H9 (cell line): ENCODE measurements at regions not wholly inside any gene's neighbourhood (a gene's known extent, or its start where the extent isn't known, plus 50 kb on each side); places are given as distances from the start of the nearest gene placed in this dataset.

Experiments
- DNase-seq: peaks from one replicate; pipeline ENCODE4 v3.0.0-alpha.2; 2017
- H2AFZ ChIP-seq: one replicate; pipeline ENCODE4 v1.6.1; 2013; ENCODE audit warnings: mild to moderate bottlenecking, low read length, control low read depth, moderate library complexity
- H2AK5ac ChIP-seq: 2 replicates; pipeline ENCODE4 v1.6.1; 2013; ENCODE audit warnings: low read length, control low read depth, mixed read lengths; ENCODE audit not compliant: insufficient read length
- H2BK120ac ChIP-seq: one replicate; pipeline ENCODE4 v1.6.1; 2013; ENCODE audit warnings: low read depth, mild to moderate bottlenecking, low read length, control low read depth, inconsistent platforms; ENCODE audit not compliant: poor library complexity, severe bottlenecking
- H2BK12ac ChIP-seq: 2 replicates; pipeline ENCODE4 v1.6.1; 2013; ENCODE audit warnings: low read length, control low read depth, mixed read lengths, low read depth; ENCODE audit not compliant: insufficient read length
- H2BK15ac ChIP-seq: 2 replicates; pipeline ENCODE4 v1.6.1; 2013; ENCODE audit warnings: low read depth, low read length, control low read depth
- H2BK20ac ChIP-seq: one replicate; pipeline ENCODE4 v1.6.1; 2013; ENCODE audit warnings: low read depth, mild to moderate bottlenecking, low read length, control low read depth, inconsistent platforms; ENCODE audit not compliant: poor library complexity, severe bottlenecking
- H2BK5ac ChIP-seq: 2 replicates; pipeline ENCODE4 v1.6.1; 2013; ENCODE audit warnings: low read length, control low read depth, mixed read lengths; ENCODE audit not compliant: insufficient read length
- H3K14ac ChIP-seq: 2 replicates; pipeline ENCODE4 v1.6.1; 2013; ENCODE audit warnings: low read length, control low read depth; ENCODE audit not compliant: insufficient read depth
- H3K18ac ChIP-seq: 2 replicates; pipeline ENCODE4 v1.6.1; 2013; ENCODE audit warnings: low read depth, mild to moderate bottlenecking, mixed read lengths, low read length, control low read depth; ENCODE audit not compliant: insufficient read length
- H3K23ac ChIP-seq: 2 replicates; pipeline ENCODE4 v1.6.1; 2013; ENCODE audit warnings: low read length, control low read depth, mixed read lengths, low read depth; ENCODE audit not compliant: insufficient read length
- H3K23me2 ChIP-seq: 2 replicates; pipeline ENCODE4 v1.6.1; 2013; ENCODE audit warnings: low read depth, mild to moderate bottlenecking, mixed read lengths, low read length, control low read depth; ENCODE audit not compliant: insufficient read length, poor library complexity, severe bottlenecking
- H3K27ac ChIP-seq: 2 replicates; pipeline ENCODE4 v1.5.1; 2013; ENCODE audit warnings: low read length, control low read depth, mixed read lengths, low read depth; ENCODE audit not compliant: insufficient read length
- H3K27me3 ChIP-seq: 2 replicates; pipeline ENCODE4 v1.6.1; 2013; ENCODE audit warnings: low read length, control low read depth, inconsistent platforms; ENCODE audit not compliant: insufficient read depth
- H3K4ac ChIP-seq: 2 replicates; pipeline ENCODE4 v1.6.1; 2013; ENCODE audit warnings: low read depth, mild to moderate bottlenecking, control low read depth, inconsistent platforms, low read length, moderate library complexity
- H3K4me1 ChIP-seq: 2 replicates; pipeline ENCODE4 v1.6.1; 2013; ENCODE audit warnings: low read length, control low read depth, inconsistent platforms; ENCODE audit not compliant: insufficient read depth
- H3K4me2 ChIP-seq: 2 replicates; pipeline ENCODE4 v1.6.1; 2013; ENCODE audit warnings: low read length, control low read depth, mixed read lengths; ENCODE audit not compliant: insufficient read length, insufficient read depth
- H3K56ac ChIP-seq: 2 replicates; pipeline ENCODE4 v1.6.1; 2013; ENCODE audit warnings: low read depth, mild to moderate bottlenecking, mixed read lengths, low read length, control low read depth; ENCODE audit not compliant: insufficient read length
- H3K79me1 ChIP-seq: 2 replicates; pipeline ENCODE4 v1.6.1; 2013; ENCODE audit warnings: low read depth, mild to moderate bottlenecking, moderate library complexity, low read length, control low read depth, inconsistent platforms; ENCODE audit not compliant: insufficient read depth, poor library complexity, severe bottlenecking
- H3K79me2 ChIP-seq: 2 replicates; pipeline ENCODE4 v1.6.1; 2013; ENCODE audit warnings: low read length, control low read depth, inconsistent platforms; ENCODE audit not compliant: insufficient read depth
- H3K9ac ChIP-seq: 2 replicates; pipeline ENCODE4 v1.6.1; 2013; ENCODE audit warnings: low read length, control low read depth, mixed read lengths; ENCODE audit not compliant: insufficient read length; ENCODE audit errors: extremely low read depth
- H3K9me3 ChIP-seq: one replicate; pipeline ENCODE4 v1.6.1; 2013; ENCODE audit warnings: low read depth, low read length, inconsistent platforms; ENCODE audit not compliant: control insufficient read depth
- H3T11ph ChIP-seq: one replicate; pipeline ENCODE4 v1.6.1; 2013; ENCODE audit warnings: mild to moderate bottlenecking, low read length, control low read depth, inconsistent platforms
- H4K20me1 ChIP-seq: one replicate; pipeline ENCODE4 v1.6.1; 2013; ENCODE audit not compliant: control insufficient read depth, insufficient read length, insufficient read depth
- H4K5ac ChIP-seq: 2 replicates; pipeline ENCODE4 v1.6.1; 2013; ENCODE audit warnings: low read depth, mild to moderate bottlenecking, mixed read lengths, low read length, control low read depth; ENCODE audit not compliant: insufficient read length
- H4K8ac ChIP-seq: replicated peaks from 2 replicates; pipeline ENCODE4 v1.6.1; 2013; ENCODE audit warnings: low read length, control low read depth, mixed read lengths, low read depth; ENCODE audit not compliant: insufficient read length
- H4K91ac ChIP-seq: 2 replicates; pipeline ENCODE4 v1.6.1; 2013; ENCODE audit warnings: low read depth, mild to moderate bottlenecking, moderate library complexity, mixed read lengths, low read length, control low read depth; ENCODE audit not compliant: insufficient read length
- H3K27ac Mint-ChIP-seq, 3 experiments: 2 replicates in 2 of 3; 3 replicates in 1 of 3; pipeline ENCODE4 v1.8.0; 2020 to 2021; ENCODE audit warnings: mixed read lengths in 3 of 3, mild to moderate bottlenecking in 1 of 3, moderate library complexity in 1 of 3
- H3K27me3 Mint-ChIP-seq: 2 replicates; pipeline ENCODE4 v1.8.0; 2021; ENCODE audit warnings: low read depth, mild to moderate bottlenecking, moderate library complexity, mixed read lengths
- H3K36me3 Mint-ChIP-seq, 3 experiments: 2 replicates in 2 of 3; 3 replicates in 1 of 3; pipeline ENCODE4 v1.8.0; 2020 to 2021; ENCODE audit warnings: low read depth in 3 of 3, mixed read lengths in 3 of 3; ENCODE audit not compliant: insufficient read depth in 1 of 3
- H3K4me1 Mint-ChIP-seq, 2 experiments: 2 replicates each; pipeline ENCODE4 v1.8.0; 2020; ENCODE audit warnings: mixed read lengths in 2 of 2
- H3K4me3 Mint-ChIP-seq, 2 experiments: 2 replicates in 1 of 2; 3 replicates in 1 of 2; pipeline ENCODE4 v1.8.0; 2020 to 2021; ENCODE audit warnings: mild to moderate bottlenecking in 2 of 2, mixed read lengths in 2 of 2, moderate library complexity in 1 of 2
- H3K9me3 Mint-ChIP-seq, 2 experiments: 2 replicates in 1 of 2; 3 replicates in 1 of 2; pipeline ENCODE4 v1.8.0; 2020; ENCODE audit warnings: mild to moderate bottlenecking in 2 of 2, mixed read lengths in 2 of 2, moderate library complexity in 1 of 2
- WGBS: extraction: QIAGEN DNeasy Blood & Tissue Kit; methylation state at CpG from one replicate; pipeline ENCODE4 v1.1.7; 2013; ENCODE audit warnings: missing lambda C conversion rate, low lambda C conversion rate, mixed read lengths; ENCODE audit not compliant: insufficient read length; ENCODE audit errors: extremely low coverage; 5-methylcytosine and 5-hydroxymethylcytosine counted together
- TF ChIP-seq, protein P1 (sequence below): fragments of 200-600 bp; sonication (generic); conservative IDR thresholded peaks from 3 replicates; pipeline ENCODE4 v1.8.0; 2021; ENCODE audit warnings: antibody characterized with exemption, mild to moderate bottlenecking

DNA sequence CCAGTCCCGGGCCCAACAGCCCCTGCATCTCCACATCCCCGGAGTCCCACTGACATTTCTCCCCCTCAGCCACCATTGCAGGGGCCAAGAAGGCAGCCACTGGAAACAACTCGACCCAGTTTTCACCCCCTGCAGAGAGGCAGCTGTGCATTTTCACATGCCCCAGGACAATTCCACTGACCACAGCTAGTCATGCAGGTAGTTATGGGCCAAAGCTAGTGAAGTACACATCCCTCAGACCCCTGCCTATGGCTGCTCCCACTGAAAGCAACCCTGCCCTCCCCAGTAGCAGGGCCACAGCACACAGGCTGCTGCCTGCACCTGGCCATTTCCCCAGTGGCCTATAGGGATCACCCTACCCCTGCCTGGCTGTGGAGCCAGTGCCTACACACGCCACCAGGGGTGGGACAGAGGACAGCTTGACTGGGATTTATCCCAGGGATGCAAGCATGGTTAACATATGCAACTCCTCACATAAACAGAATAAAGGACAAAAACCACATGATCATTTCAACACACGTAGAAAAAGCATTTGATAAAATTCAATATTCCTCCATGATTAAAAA lies 154.0 kb downstream of the NDUFA12 start:
- H3K23me2 ChIP-seq, result no peaks in the 10 kb centered on the region
- no CpG with 5 or more reads among the region's 5 CpGs for WGBS
- H4K20me1 ChIP-seq, result no peaks in the 10 kb centered on the region
- no peak overlapping the region for H3K4ac ChIP-seq
- no peaks in the 10 kb centered on the region for H3K9me3 Mint-ChIP-seq
- H3K27me3 ChIP-seq, result no peaks in the 10 kb centered on the region
- H3K56ac ChIP-seq, result no peak overlapping the region
- no peaks in the 10 kb centered on the region for H3K79me1 ChIP-seq
- H3K4me2 ChIP-seq, result no peak overlapping the region
- H4K8ac ChIP-seq, result no peak overlapping the region
- H2BK15ac ChIP-seq, result no peak overlapping the region
- H3K27me3 Mint-ChIP-seq, result no peaks in the 10 kb centered on the region
- H3K4me1 Mint-ChIP-seq, result peaks cover 5 to 10% of the 10 kb centered on the region in 2 experiments
- no peak overlapping the region for H3K18ac ChIP-seq
- no peak overlapping the region for H2BK20ac ChIP-seq
- H3K9ac ChIP-seq, result no peak overlapping the region
- H2BK12ac ChIP-seq, result no peak overlapping the region
- H3K27ac ChIP-seq, result no peak overlapping the region
- H3T11ph ChIP-seq, result no peak overlapping the region
- no peak overlapping the region for H2BK120ac ChIP-seq
- H3K14ac ChIP-seq, result peak overlapping the region; percentile 56; the same call in 1 of the 2 replicates
- H2BK5ac ChIP-seq, result no peak overlapping the region
- H3K9me3 ChIP-seq, result no peaks in the 10 kb centered on the region
- H2AK5ac ChIP-seq, result no peak overlapping the region
- H3K4me1 ChIP-seq, result no peaks in the 10 kb centered on the region; the same call in 1 of the 2 replicates
- no peak overlapping the region for H4K91ac ChIP-seq
- DNase-seq, result peak; percentile 64
- H4K5ac ChIP-seq, result no peak overlapping the region
- H3K36me3 Mint-ChIP-seq, result no peaks in the 10 kb centered on the region
- H3K23ac ChIP-seq, result no peak overlapping the region
- no peak overlapping the region for H3K27ac Mint-ChIP-seq
- H3K4me3 Mint-ChIP-seq, result no peak overlapping the region
- no peak overlapping the region for H2AFZ ChIP-seq
- no peaks in the 10 kb centered on the region for H3K79me2 ChIP-seq
- TF ChIP-seq, protein P1, sequence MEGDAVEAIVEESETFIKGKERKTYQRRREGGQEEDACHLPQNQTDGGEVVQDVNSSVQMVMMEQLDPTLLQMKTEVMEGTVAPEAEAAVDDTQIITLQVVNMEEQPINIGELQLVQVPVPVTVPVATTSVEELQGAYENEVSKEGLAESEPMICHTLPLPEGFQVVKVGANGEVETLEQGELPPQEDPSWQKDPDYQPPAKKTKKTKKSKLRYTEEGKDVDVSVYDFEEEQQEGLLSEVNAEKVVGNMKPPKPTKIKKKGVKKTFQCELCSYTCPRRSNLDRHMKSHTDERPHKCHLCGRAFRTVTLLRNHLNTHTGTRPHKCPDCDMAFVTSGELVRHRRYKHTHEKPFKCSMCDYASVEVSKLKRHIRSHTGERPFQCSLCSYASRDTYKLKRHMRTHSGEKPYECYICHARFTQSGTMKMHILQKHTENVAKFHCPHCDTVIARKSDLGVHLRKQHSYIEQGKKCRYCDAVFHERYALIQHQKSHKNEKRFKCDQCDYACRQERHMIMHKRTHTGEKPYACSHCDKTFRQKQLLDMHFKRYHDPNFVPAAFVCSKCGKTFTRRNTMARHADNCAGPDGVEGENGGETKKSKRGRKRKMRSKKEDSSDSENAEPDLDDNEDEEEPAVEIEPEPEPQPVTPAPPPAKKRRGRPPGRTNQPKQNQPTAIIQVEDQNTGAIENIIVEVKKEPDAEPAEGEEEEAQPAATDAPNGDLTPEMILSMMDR, result peak; percentile 65
